Pancreas (tissue), 10 donors: ENCODE measurements at regions not wholly inside any gene's neighbourhood (a gene's known extent, or its start where the extent isn't known, plus 50 kb on each side); places are given as distances from the start of the nearest gene placed in this dataset.

Experiments used
- ATAC-seq, 4 donors: fragments of 200-7000 bp; cut with Tn5 transposase; one replicate each; pipeline versions ENCODE4 v1.8.0 to v1.9.1; 2020; ENCODE audit warnings: mild to moderate bottlenecking in 4 of 4, moderate library complexity in 4 of 4
- DNase-seq, 6 donors: peaks; one replicate each; pipeline ENCODE4 v3.0.0-alpha.2; 2020
- FAIRE-seq: peaks from 2 replicates; lab custom pipeline; 2012; peaks lifted over from hg19 to GRCh38; lab: Jason Lieb, UNC
- H3K27ac ChIP-seq, 4 donors: fragments of 200-600 bp; sonication (generic); 1 replicate in 3 of 4; 2 replicates in 1 of 4; pipeline versions ENCODE4 v1.5.0 to v1.8.0; 2020
- H3K27me3 ChIP-seq, 4 donors: fragments of 200-600 bp; one replicate each; pipeline ENCODE4 v1.8.0; 2021
- H3K36me3 ChIP-seq, 3 donors: fragments of 200-600 bp; sonication (generic) in 1 of 3; one replicate each; pipeline versions ENCODE4 v1.5.0 to v1.8.0; 2020 to 2021
- H3K4me1 ChIP-seq, 3 donors: fragments of 200-600 bp; one replicate each; pipeline ENCODE4 v1.8.0; 2021
- H3K4me3 ChIP-seq, 4 donors: fragments of 200-600 bp; sonication (generic) in 2 of 4; one replicate each; pipeline versions ENCODE4 v1.5.0 to v1.8.0; 2020 to 2021
- H3K9me3 ChIP-seq, 4 donors: fragments of 200-600 bp; one replicate each; pipeline ENCODE4 v1.8.0; 2021
- CTCF ChIP-seq, 4 donors: fragments of 200-600 bp; sonication (generic) in 3 of 4; IDR thresholded peaks; one replicate each; pipeline versions ENCODE4 v1.5.0 to v1.8.0; 2021; ENCODE audit warnings: antibody characterized with exemption in 4 of 4
- WGBS, 2 donors: extraction: QIAGEN DNeasy Blood & Tissue Kit; methylation state at CpG; one replicate each; pipeline ENCODE4 v1.1.7; 2013; 5-methylcytosine and 5-hydroxymethylcytosine counted together
- intact Hi-C, 3 donors: fragments of 100-400 bp; cut with DNase I; formaldehyde crosslinking; loops; one replicate each; pipeline versions ENCODE4 v1.11.1 to v1.14.2; 2022
- donor health status: healthy with polysubstance abuse.
- donor health status: DM: no; HTN: no; CAD: no; lungs with moderate emphysema.
- donor health status: DM: no; HTN: no; CAD: no.
- donor health status: control.
- donor health status: control.
- donor health status: Bipolar disorder and iron deficiency.
- donor health status: DM: yes; HTN: yes; CAD: no.
- donor health status: DM: no; HTN: no; CAD: no.
- donor health status: DM: no; HTN: no; CAD: no.
- donor health status: DM: yes; HTN: yes; CAD: no.

- WGBS, 2 donors: 46 to 61% methylated on average over 2 of the region's 2 CpGs
- no peak for TF ChIP-seq CTCF (IDR thresholded peaks at IDR 0.05)
- DNase-seq (no peak), ATAC-seq (no peak), FAIRE-seq (no peak)
- no peaks in the 10 kb centered on the region for H3K36me3 ChIP-seq
- H3K27me3 ChIP-seq: no peaks in the 10 kb centered on the region
- intact Hi-C loops: no loop called here
- no peak overlapping the region for H3K27ac ChIP-seq
- no peaks in the 10 kb centered on the region for H3K9me3 ChIP-seq
- no peaks in the 10 kb centered on the region for H3K4me1 ChIP-seq
- H3K4me3 ChIP-seq: no peak overlapping the region
These were observed 361.3 kb upstream of the MMS22L start for GRCh38 chr6:97644353-97644752.

DNA sequence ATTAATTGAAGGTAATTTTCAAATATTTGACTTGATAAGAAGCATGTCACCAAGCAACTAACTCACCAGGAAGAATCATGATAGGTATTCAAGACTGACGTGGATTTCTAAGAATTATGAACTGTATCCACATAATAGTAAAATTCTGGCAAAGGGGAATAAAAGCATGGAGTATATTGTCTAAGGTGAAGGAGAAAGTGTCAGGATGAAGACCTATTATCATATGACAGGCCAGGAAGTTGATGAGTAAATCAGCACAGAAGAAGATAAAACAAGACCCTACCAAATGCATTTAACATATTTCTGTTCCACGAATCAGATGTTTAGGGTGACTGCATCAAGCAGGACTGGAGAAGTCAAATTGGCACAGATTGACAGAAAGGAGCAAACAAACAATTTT lies 362.7 kb upstream of the MMS22L start:
- Histone ChIP-seq H3K4me3 (no peak overlapping the region), H3K36me3 (no peaks in the 10 kb centered on the region), H3K27me3 (no peaks in the 10 kb centered on the region), H3K27ac (no peak overlapping the region), H3K9me3 (no peaks in the 10 kb centered on the region), H3K4me1 (no peaks in the 10 kb centered on the region)
- TF ChIP-seq CTCF (IDR thresholded peaks at IDR 0.05): no peak
- FAIRE-seq (no peak), DNase-seq (no peak), ATAC-seq (no peak)
- intact Hi-C loops: no loop called here
- WGBS, 2 donors: 32 to 37% methylated on average over 2 of the region's 2 CpGs

- Histone ChIP-seq H3K36me3 (no peaks in the 10 kb centered on the region), H3K27ac (no peak overlapping the region), H3K27me3 (no peaks in the 10 kb centered on the region), H3K4me3 (no peak overlapping the region), H3K4me1 (no peaks in the 10 kb centered on the region), H3K9me3 (no peaks in the 10 kb centered on the region)
- ATAC-seq (no peak), FAIRE-seq (no peak), DNase-seq (no peak)
- intact Hi-C loops: no loop called here
- no peak for TF ChIP-seq CTCF (IDR thresholded peaks at IDR 0.05)
These were observed 370.1 kb upstream of the MMS22L start for GRCh38 chr6:97653076-97653475.

- H3K9me3 ChIP-seq: no peaks in the 10 kb centered on the region
- no peaks in the 10 kb centered on the region for H3K27me3 ChIP-seq
- FAIRE-seq (no peak), ATAC-seq (no peak), DNase-seq (no peak)
- intact Hi-C loops: no loop called here
- no peak overlapping the region for H3K27ac ChIP-seq
- no peaks in the 10 kb centered on the region for H3K36me3 ChIP-seq
- H3K4me3 ChIP-seq: no peak overlapping the region
- no peak for TF ChIP-seq CTCF (IDR thresholded peaks at IDR 0.05)
- no peaks in the 10 kb centered on the region for H3K4me1 ChIP-seq
These were observed 370.5 kb upstream of the MMS22L start for GRCh38 chr6:97653517-97653916.

GRCh38 chr6:97654674-97655073 lies 371.7 kb upstream of the MMS22L start:
- no peaks in the 10 kb centered on the region for H3K9me3 ChIP-seq
- H3K4me3 ChIP-seq: no peak overlapping the region
- TF ChIP-seq CTCF (IDR thresholded peaks at IDR 0.05): no peak
- H3K36me3 ChIP-seq: no peaks in the 10 kb centered on the region
- H3K4me1 ChIP-seq: no peaks in the 10 kb centered on the region
- DNase-seq (no peak), ATAC-seq (no peak), FAIRE-seq (no peak)
- WGBS, 2 donors: 82 to 92% methylated on average over 3 of the region's 3 CpGs
- no peaks in the 10 kb centered on the region for H3K27me3 ChIP-seq
- intact Hi-C loops: no loop called here
- H3K27ac ChIP-seq: no peak overlapping the region
